Muscle of back (tissue), 3 donors: ENCODE measurements at regions not wholly inside any gene's neighbourhood (a gene's known extent, or its start where the extent isn't known, plus 50 kb on each side); places are given as distances from the start of the nearest gene placed in this dataset.
"Not testable (repeated sequence)": the region's sequence is repeated elsewhere in the genome, so short reads cannot be mapped to it uniquely, and the experiment has no call there.

Source experiments
- DNase-seq, 3 donors: peaks; one replicate each; pipeline versions ENCODE4 v3.0.0 to v3.0.0-alpha.2; 2013

- DNase-seq, result not testable (repeated sequence)
Measured at GRCh38 chr21:9572782-9573181, 948.6 kb upstream of the TPTE start.

GRCh38 chr21:9573528-9573927, 947.9 kb upstream of the TPTE start:
- DNase-seq, result not testable (repeated sequence)

GRCh38 chr21:9579275-9579674, 942.1 kb upstream of the TPTE start:
- not testable (repeated sequence) for DNase-seq

- DNase-seq, result not testable (repeated sequence)
Measured at GRCh38 chr21:9587941-9588340, 933.4 kb upstream of the TPTE start.

- not testable (repeated sequence) for DNase-seq
Measured at GRCh38 chr21:9592591-9592990, 928.8 kb upstream of the TPTE start.

- DNase-seq, result not testable (repeated sequence)
Measured at GRCh38 chr21:9593646-9594045, 927.7 kb upstream of the TPTE start.

- DNase-seq, result not testable (repeated sequence)
Measured at GRCh38 chr21:9614011-9614410, 907.4 kb upstream of the TPTE start.

GRCh38 chr21:9621121-9621793, 900.1 kb upstream of the TPTE start:
- DNase-seq, result not testable (repeated sequence)

- DNase-seq, result not testable (repeated sequence)
Measured at GRCh38 chr21:9628051-9628450, 893.3 kb upstream of the TPTE start.

GRCh38 chr21:9647409-9647808, 874.0 kb upstream of the TPTE start:
- not testable (repeated sequence) for DNase-seq

- not testable (repeated sequence) for DNase-seq
Measured at GRCh38 chr21:9648331-9648730, 873.1 kb upstream of the TPTE start.

- DNase-seq, result not testable (repeated sequence)
Measured at GRCh38 chr21:9648947-9649720, 872.2 kb upstream of the TPTE start.

GRCh38 chr21:9652819-9653218, 868.6 kb upstream of the TPTE start:
- DNase-seq, result not testable (repeated sequence)

GRCh38 chr21:9655221-9655620, 866.2 kb upstream of the TPTE start:
- peak in 1 of 3 donors; percentile 0 for DNase-seq

- not testable (repeated sequence) for DNase-seq
Measured at GRCh38 chr21:9656455-9656854, 864.9 kb upstream of the TPTE start.

- not testable (repeated sequence) for DNase-seq
Measured at GRCh38 chr21:9657779-9658178, 863.6 kb upstream of the TPTE start.

GRCh38 chr21:9659877-9660276, 861.5 kb upstream of the TPTE start:
- not testable (repeated sequence) for DNase-seq

GRCh38 chr21:9663914-9664729, 857.3 kb upstream of the TPTE start:
- DNase-seq, result not testable (repeated sequence)

GRCh38 chr21:9675811-9676210, 845.6 kb upstream of the TPTE start:
- not testable (repeated sequence) for DNase-seq

GRCh38 chr21:9679029-9679428, 842.4 kb upstream of the TPTE start:
- not testable (repeated sequence) for DNase-seq

GRCh38 chr21:9688945-9689344, 832.4 kb upstream of the TPTE start:
- DNase-seq, result not testable (repeated sequence)

- DNase-seq, result not testable (repeated sequence)
Measured at GRCh38 chr21:9690981-9691380, 830.4 kb upstream of the TPTE start.
